ENCODE measurements at regions not wholly inside any gene's neighbourhood (a gene's known extent, or its start where the extent isn't known, plus 50 kb on each side); places are given as distances from the start of the nearest gene placed in this dataset.

DNA sequence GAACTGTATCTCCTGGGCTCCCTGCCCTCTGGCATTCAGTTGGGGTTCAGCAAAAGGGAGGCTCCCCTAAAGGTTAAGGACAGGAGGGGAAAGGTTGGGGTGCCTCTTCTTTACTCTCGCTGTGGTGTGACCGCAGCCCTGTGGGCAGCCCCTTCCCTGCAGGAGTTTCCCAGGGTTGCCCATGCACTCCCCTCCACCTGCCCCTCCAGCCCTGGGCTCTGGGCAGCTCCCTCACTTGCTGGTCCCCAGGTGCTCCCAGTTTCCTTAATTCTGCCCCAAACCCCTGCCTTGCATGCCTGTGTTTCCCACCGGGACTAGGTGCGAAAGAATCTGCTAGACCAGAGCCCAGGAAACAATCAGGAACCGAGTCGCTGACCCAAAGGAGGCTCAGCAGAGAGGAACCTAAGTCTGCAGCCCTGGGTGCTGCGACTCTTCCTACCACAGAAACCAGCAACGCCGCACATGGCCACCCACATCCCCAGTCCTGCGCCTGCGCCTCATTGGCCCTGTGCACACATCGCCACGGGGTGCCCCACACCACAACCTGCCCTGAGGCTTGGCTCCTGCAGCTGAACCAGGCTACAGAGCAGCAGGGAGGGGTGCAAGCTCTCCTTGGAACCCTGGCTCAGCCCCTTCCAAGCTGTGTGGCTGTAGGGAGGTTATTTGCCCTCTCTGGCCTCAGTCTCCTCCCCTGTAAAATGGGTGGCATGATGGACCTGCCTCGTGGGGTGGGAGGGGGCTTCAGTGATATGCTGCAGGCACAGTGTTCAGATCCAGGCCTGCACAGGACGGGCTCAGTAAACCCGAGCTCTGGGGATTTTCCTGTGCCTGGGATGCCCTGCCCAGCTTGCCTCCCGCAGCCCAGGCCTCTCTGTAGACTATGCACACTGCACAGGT, 487.6 kb downstream of the PREX1 start:
- no peak for TF ChIP-seq ZNF451 (CRISPR knock-in tag; IDR thresholded peaks at IDR 0.05)
- no peak for TF ChIP-seq CREB1 (IDR thresholded peaks at IDR 0.05)
- no peak for TF ChIP-seq CREB1 (CRISPR knock-in tag; IDR thresholded peaks at IDR 0.05)
- TF ChIP-seq SP1 (IDR thresholded peaks at IDR 0.05): no peak
- TF ChIP-seq SP1 (CRISPR knock-in tag; IDR thresholded peaks at IDR 0.05): no peak
- no peak for TF ChIP-seq HMGA1 (CRISPR knock-in tag; conservative IDR thresholded peaks at IDR 0.05)
- TF ChIP-seq CCAR2 (optimal IDR thresholded peaks at IDR 0.05; ENCODE audit: low read depth, low read length): no peak
- TF ChIP-seq, protein P1, sequence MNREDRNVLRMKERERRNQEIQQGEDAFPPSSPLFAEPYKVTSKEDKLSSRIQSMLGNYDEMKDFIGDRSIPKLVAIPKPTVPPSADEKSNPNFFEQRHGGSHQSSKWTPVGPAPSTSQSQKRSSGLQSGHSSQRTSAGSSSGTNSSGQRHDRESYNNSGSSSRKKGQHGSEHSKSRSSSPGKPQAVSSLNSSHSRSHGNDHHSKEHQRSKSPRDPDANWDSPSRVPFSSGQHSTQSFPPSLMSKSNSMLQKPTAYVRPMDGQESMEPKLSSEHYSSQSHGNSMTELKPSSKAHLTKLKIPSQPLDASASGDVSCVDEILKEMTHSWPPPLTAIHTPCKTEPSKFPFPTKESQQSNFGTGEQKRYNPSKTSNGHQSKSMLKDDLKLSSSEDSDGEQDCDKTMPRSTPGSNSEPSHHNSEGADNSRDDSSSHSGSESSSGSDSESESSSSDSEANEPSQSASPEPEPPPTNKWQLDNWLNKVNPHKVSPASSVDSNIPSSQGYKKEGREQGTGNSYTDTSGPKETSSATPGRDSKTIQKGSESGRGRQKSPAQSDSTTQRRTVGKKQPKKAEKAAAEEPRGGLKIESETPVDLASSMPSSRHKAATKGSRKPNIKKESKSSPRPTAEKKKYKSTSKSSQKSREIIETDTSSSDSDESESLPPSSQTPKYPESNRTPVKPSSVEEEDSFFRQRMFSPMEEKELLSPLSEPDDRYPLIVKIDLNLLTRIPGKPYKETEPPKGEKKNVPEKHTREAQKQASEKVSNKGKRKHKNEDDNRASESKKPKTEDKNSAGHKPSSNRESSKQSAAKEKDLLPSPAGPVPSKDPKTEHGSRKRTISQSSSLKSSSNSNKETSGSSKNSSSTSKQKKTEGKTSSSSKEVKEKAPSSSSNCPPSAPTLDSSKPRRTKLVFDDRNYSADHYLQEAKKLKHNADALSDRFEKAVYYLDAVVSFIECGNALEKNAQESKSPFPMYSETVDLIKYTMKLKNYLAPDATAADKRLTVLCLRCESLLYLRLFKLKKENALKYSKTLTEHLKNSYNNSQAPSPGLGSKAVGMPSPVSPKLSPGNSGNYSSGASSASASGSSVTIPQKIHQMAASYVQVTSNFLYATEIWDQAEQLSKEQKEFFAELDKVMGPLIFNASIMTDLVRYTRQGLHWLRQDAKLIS (CRISPR knock-in tag; IDR thresholded peaks at IDR 0.05): no peak
- TF ChIP-seq, protein P2, sequence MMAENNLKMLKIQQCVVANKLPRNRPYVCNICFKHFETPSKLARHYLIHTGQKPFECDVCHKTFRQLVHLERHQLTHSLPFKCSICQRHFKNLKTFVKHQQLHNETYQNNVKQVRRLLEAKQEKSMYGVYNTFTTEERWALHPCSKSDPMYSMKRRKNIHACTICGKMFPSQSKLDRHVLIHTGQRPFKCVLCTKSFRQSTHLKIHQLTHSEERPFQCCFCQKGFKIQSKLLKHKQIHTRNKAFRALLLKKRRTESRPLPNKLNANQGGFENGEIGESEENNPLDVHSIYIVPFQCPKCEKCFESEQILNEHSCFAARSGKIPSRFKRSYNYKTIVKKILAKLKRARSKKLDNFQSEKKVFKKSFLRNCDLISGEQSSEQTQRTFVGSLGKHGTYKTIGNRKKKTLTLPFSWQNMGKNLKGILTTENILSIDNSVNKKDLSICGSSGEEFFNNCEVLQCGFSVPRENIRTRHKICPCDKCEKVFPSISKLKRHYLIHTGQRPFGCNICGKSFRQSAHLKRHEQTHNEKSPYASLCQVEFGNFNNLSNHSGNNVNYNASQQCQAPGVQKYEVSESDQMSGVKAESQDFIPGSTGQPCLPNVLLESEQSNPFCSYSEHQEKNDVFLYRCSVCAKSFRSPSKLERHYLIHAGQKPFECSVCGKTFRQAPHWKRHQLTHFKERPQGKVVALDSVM (CRISPR knock-in tag; IDR thresholded peaks at IDR 0.05): no peak
- no peak for TF ChIP-seq EP300 (IDR thresholded peaks at IDR 0.05; ENCODE audit: low read depth in 2 of 2, low read length in 2 of 2)
- TF ChIP-seq EP300 (CRISPR knock-in tag; IDR thresholded peaks at IDR 0.05; ENCODE audit: borderline replicate concordance): no peak
